CD14-positive monocyte (primary cell): ENCODE measurements at regions not wholly inside any gene's neighbourhood (a gene's known extent, or its start where the extent isn't known, plus 50 kb on each side); places are given as distances from the start of the nearest gene placed in this dataset.

Experiments used
- DNase-seq, 3 donors: peaks; one replicate each; pipeline ENCODE4 v3.0.0-alpha.2; 2011 to 2022
- H2AFZ ChIP-seq: 2 replicates; pipeline ENCODE4 v1.6.0; 2012; ENCODE audit warnings: mild to moderate bottlenecking, low read depth, low read length, inconsistent platforms; ENCODE audit not compliant: insufficient read depth, poor library complexity, severe bottlenecking
- H3K27ac ChIP-seq, 2 donors: 1 replicate in 1 of 2; 2 replicates in 1 of 2; pipeline ENCODE4 v1.5.1; 2012 to 2013; ENCODE audit warnings: low read length in 2 of 2, control low read depth in 1 of 2, inconsistent platforms in 1 of 2, low read depth in 1 of 2, mild to moderate bottlenecking in 1 of 2
- H3K27me3 ChIP-seq, 2 donors: one replicate each; pipeline versions ENCODE4 v1.6.0 to v1.6.1; 2011 to 2013; ENCODE audit warnings: low read length in 2 of 2; ENCODE audit not compliant: control insufficient read depth in 2 of 2, insufficient read depth in 2 of 2
- H3K36me3 ChIP-seq, 2 donors: replicated peaks in 1 of 2; 1 replicate in 1 of 2; 2 replicates in 1 of 2; pipeline versions ENCODE4 v1.5.1 to v1.6.1; 2012 to 2013; ENCODE audit warnings: low read length in 2 of 2, control low read depth in 1 of 2, inconsistent platforms in 1 of 2, mild to moderate bottlenecking in 1 of 2; ENCODE audit not compliant: insufficient read depth in 2 of 2, control insufficient read depth in 1 of 2
- H3K4me1 ChIP-seq, 2 donors: 1 replicate in 1 of 2; 2 replicates in 1 of 2; pipeline versions ENCODE4 v1.5.1 to v1.6.1; 2012 to 2013; ENCODE audit warnings: low read length in 2 of 2, control low read depth in 1 of 2, inconsistent platforms in 1 of 2, mild to moderate bottlenecking in 1 of 2, moderate library complexity in 1 of 2; ENCODE audit not compliant: insufficient read depth in 2 of 2, control insufficient read depth in 1 of 2
- H3K4me2 ChIP-seq: replicated peaks from 2 replicates; pipeline ENCODE3; 2012; ENCODE audit warnings: low read length, moderate library complexity, mild to moderate bottlenecking; ENCODE audit not compliant: poor library complexity, severe bottlenecking; ENCODE audit errors: extremely low read depth
- H3K4me3 ChIP-seq, 3 experiments: fragments of 200-600 bp in 1 of 3; sonication (generic) in 1 of 3; replicated peaks in 1 of 3; 1 replicate in 2 of 3; 2 replicates in 1 of 3; pipeline ENCODE4 v1.5.1; 2011 to 2013; ENCODE audit warnings: low read length in 3 of 3, mild to moderate bottlenecking in 3 of 3, control low read depth in 2 of 3, low read depth in 2 of 3, inconsistent platforms in 1 of 3, moderate library complexity in 1 of 3
- H3K79me2 ChIP-seq: 2 replicates; pipeline ENCODE4 v1.6.0; 2012; ENCODE audit warnings: mild to moderate bottlenecking, control low read depth, inconsistent platforms, low read length, moderate library complexity; ENCODE audit not compliant: insufficient read depth
- H3K9ac ChIP-seq: 2 replicates; pipeline ENCODE4 v1.6.0; 2017; ENCODE audit warnings: low read length, mild to moderate bottlenecking; ENCODE audit not compliant: insufficient read depth, poor library complexity, severe bottlenecking
- H3K9me3 ChIP-seq, 2 donors: replicated peaks in 1 of 2; 1 replicate in 1 of 2; 2 replicates in 1 of 2; pipeline versions ENCODE4 v1.5.1 to v1.6.1; 2012 to 2013; ENCODE audit warnings: low read length in 2 of 2, control low read depth in 1 of 2; ENCODE audit not compliant: control insufficient read depth in 1 of 2, insufficient read depth in 1 of 2
- H4K20me1 ChIP-seq: 2 replicates; pipeline ENCODE4 v1.6.0; 2012; ENCODE audit warnings: mild to moderate bottlenecking, low read length, control low read depth, moderate library complexity; ENCODE audit not compliant: insufficient read depth
- H3K27ac Mint-ChIP-seq, 7 donors: one replicate each; pipeline ENCODE4 v1.8.0; 2020; ENCODE audit warnings: mild to moderate bottlenecking in 7 of 7, mixed read lengths in 7 of 7, moderate library complexity in 6 of 7, inconsistent platforms in 2 of 7
- H3K27me3 Mint-ChIP-seq, 3 donors: one replicate each; pipeline ENCODE4 v1.8.0; 2021 to 2022; ENCODE audit warnings: low read depth in 3 of 3, mild to moderate bottlenecking in 3 of 3, mixed read lengths in 3 of 3, moderate library complexity in 3 of 3, inconsistent platforms in 1 of 3
- H3K36me3 Mint-ChIP-seq, 2 donors: one replicate each; pipeline ENCODE4 v1.8.0; 2020; ENCODE audit warnings: mixed read lengths in 2 of 2, inconsistent platforms in 1 of 2, mild to moderate bottlenecking in 1 of 2
- H3K4me1 Mint-ChIP-seq: one replicate; pipeline ENCODE4 v1.8.0; 2020; ENCODE audit warnings: mild to moderate bottlenecking, mixed read lengths
- H3K4me3 Mint-ChIP-seq, 2 donors: one replicate each; pipeline ENCODE4 v1.8.0; 2020; ENCODE audit warnings: mild to moderate bottlenecking in 2 of 2, mixed read lengths in 2 of 2, moderate library complexity in 1 of 2
- H3K9me3 Mint-ChIP-seq, 7 donors: one replicate each; pipeline ENCODE4 v1.8.0; 2020 to 2022; ENCODE audit warnings: mixed read lengths in 7 of 7, mild to moderate bottlenecking in 6 of 7, moderate library complexity in 6 of 7, inconsistent platforms in 2 of 7
- CTCF ChIP-seq: fragments of 200-600 bp; IDR thresholded peaks from one replicate; pipeline ENCODE4 v1.8.0; 2022; ENCODE audit warnings: antibody characterized with exemption, mild to moderate bottlenecking
- WGBS: methylation state at CpG from one replicate; pipeline ENCODE4 v1.1.5; 2013; ENCODE audit warnings: missing lambda C conversion rate; ENCODE audit not compliant: insufficient coverage; 5-methylcytosine and 5-hydroxymethylcytosine counted together
- intact Hi-C, 2 donors: fragments of 100-400 bp; cut with micrococcal nuclease; formaldehyde crosslinking; loops; one replicate each; pipeline versions ENCODE4 v1.15.0 to v1.15.1; 2023

GRCh38 chr13:31925079-31925478 is 106.5 kb upstream of the FRY start:
- peak overlapping the region in 1 of 7 donors; percentile 40 for H3K27ac Mint-ChIP-seq
- no peak overlapping the region for H3K27ac ChIP-seq
- no peak overlapping the region for H2AFZ ChIP-seq
- no peak for TF ChIP-seq CTCF
- peaks cover 0 to 7% of the 10 kb centered on the region in 2 donors for H3K36me3 ChIP-seq
- no peaks in the 10 kb centered on the region for H4K20me1 ChIP-seq
- H3K4me3 Mint-ChIP-seq: no peak overlapping the region
- peaks cover 44 to 46% of the 10 kb centered on the region in 2 donors for H3K4me1 ChIP-seq
- peaks cover 49% of the 10 kb centered on the region for H3K4me1 Mint-ChIP-seq
- H3K9me3 ChIP-seq: no peaks in the 10 kb centered on the region
- H3K4me2 ChIP-seq: no peak overlapping the region
- no CpG with 5 or more reads among the region's 2 CpGs for WGBS
- H3K9ac ChIP-seq: no peak overlapping the region
- no peaks in the 10 kb centered on the region for H3K27me3 Mint-ChIP-seq
- DNase-seq: no peak
- H3K79me2 ChIP-seq: peaks cover 6% of the 10 kb centered on the region
- no peak overlapping the region for H3K4me3 ChIP-seq
- no peaks in the 10 kb centered on the region for H3K27me3 ChIP-seq
- peaks cover 0 to 1% (median 0%) of the 10 kb centered on the region in 7 donors for H3K9me3 Mint-ChIP-seq
- intact Hi-C loops: no loop called here
- peaks cover 8 to 20% of the 10 kb centered on the region in 2 donors for H3K36me3 Mint-ChIP-seq

GRCh38 chr13:31927219-31927653 is 104.3 kb upstream of the FRY start:
- Mint-ChIP-seq H3K4me3 (no peak overlapping the region), H3K27ac (peak overlapping the region in 1 of 7 donors; percentile 59)
- H3K27ac ChIP-seq: no peak overlapping the region

More at GRCh38 chr13:31927219-31927653, 104.3 kb upstream of the FRY start:
- intact Hi-C loops: no loop called here
- no peak overlapping the region for H2AFZ ChIP-seq
- no peak for DNase-seq
- no peaks in the 10 kb centered on the region for H3K27me3 ChIP-seq
- peaks cover 41 to 44% of the 10 kb centered on the region in 2 donors for H3K4me1 ChIP-seq
- H4K20me1 ChIP-seq: no peaks in the 10 kb centered on the region
- no peak overlapping the region for H3K4me2 ChIP-seq
- no peaks in the 10 kb centered on the region for H3K27me3 Mint-ChIP-seq
- TF ChIP-seq CTCF: no peak
- H3K36me3 ChIP-seq: peaks cover 0 to 7% of the 10 kb centered on the region in 2 donors
- no peak overlapping the region for H3K4me3 ChIP-seq
- H3K4me1 Mint-ChIP-seq: peaks cover 38% of the 10 kb centered on the region
- no peak overlapping the region for H3K9ac ChIP-seq
- H3K79me2 ChIP-seq: no peaks in the 10 kb centered on the region
- H3K9me3 Mint-ChIP-seq: peaks cover 0 to 1% (median 0%) of the 10 kb centered on the region in 7 donors
- peaks cover 7 to 16% of the 10 kb centered on the region in 2 donors for H3K36me3 Mint-ChIP-seq
- H3K9me3 ChIP-seq: no peaks in the 10 kb centered on the region
- WGBS: 96% methylated on average over 3 of the region's 5 CpGs
